ENCODE measurements at regions not wholly inside any gene's neighbourhood (a gene's known extent, or its start where the extent isn't known, plus 50 kb on each side); places are given as distances from the start of the nearest gene placed in this dataset.

DNA sequence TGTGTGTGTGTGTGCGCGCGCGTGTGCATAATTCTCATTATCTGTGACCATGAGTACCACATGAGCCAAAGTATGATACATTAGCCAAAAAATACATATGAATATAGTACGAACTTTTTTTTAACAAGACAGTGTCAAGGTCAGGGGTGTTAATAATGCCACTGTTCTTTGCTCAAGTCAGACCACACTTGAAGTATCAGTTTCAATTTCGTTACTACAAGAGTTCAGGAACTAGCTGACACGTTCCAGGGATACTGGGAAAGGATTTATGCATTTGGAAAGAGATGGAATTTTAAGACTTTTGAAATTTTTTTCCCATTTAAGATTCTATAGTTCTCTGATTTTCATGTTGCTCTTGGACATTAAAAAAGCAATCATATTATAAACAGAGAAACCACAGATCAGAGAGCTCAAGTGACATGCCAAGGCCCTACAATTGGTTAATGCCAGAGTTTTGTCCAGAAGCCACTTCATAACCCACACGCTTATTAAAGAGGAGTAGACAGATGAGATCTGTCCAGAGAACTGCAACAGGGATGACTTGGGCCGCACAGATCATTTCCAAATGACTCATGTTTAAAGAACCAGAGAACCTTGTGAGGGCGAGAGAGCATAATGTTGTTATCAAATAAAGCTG is 718.8 kb upstream of the SGCG start:
- no peaks in the 10 kb centered on the region for H3K9me3 ChIP-seq (replicated peaks; ENCODE audit: control insufficient read depth, insufficient read depth, low read depth, low read length)
- no peak for ATAC-seq
- no peaks in the 10 kb centered on the region for H3K4me1 ChIP-seq (replicated peaks in 1 of 2; ENCODE audit: control insufficient read depth in 2 of 2, insufficient read depth in 2 of 2, low read length in 2 of 2)
- no peak overlapping the region for H2AFZ ChIP-seq (ENCODE audit: low read depth, low read length)
- in situ Hi-C loops (cut with MboI): no loop called here
- H3K9me1 ChIP-seq (ENCODE audit: control insufficient read depth, insufficient read depth, low read length): no peaks in the 10 kb centered on the region
- BruUV-seq (replicated peaks): no TSS peak
- no peak overlapping the region for H3K4me2 ChIP-seq (ENCODE audit: insufficient read depth, low read length)
- no peak for DNase-seq (ENCODE audit: extremely low read depth in 1 of 4, low spot score in 3 of 4)
- H4K20me1 ChIP-seq (replicated peaks; ENCODE audit: control insufficient read depth, insufficient read depth, low read length): no peaks in the 10 kb centered on the region
- no peak overlapping the region for H3K27ac ChIP-seq (ENCODE audit: extremely low read depth, low read depth, low read length)
- H3K36me3 ChIP-seq (ENCODE audit: control insufficient read depth, insufficient read depth, low read length): no peaks in the 10 kb centered on the region
- WGBS (ENCODE audit: insufficient coverage, low coverage, missing lambda C conversion rate): 0% methylated on average over 6 of the region's 10 CpGs
- H3K79me2 ChIP-seq (ENCODE audit: control insufficient read depth, insufficient read depth, low read length): no peaks in the 10 kb centered on the region
- CTCF ChIA-PET (ENCODE audit: low intra/inter-chr PET ratio): no interaction called here
- intact Hi-C loops (cut with micrococcal nuclease): no loop called here
- H3K4me3 ChIP-seq: no peak overlapping the region
- POLR2A ChIA-PET: no interaction called here
- no peaks in the 10 kb centered on the region for H3K27me3 ChIP-seq (ENCODE audit: control insufficient read depth in 2 of 2, insufficient read depth in 2 of 2, low read length in 2 of 2)
- no peak overlapping the region for H3K9ac ChIP-seq (ENCODE audit: insufficient read depth in 1 of 2, low read depth in 2 of 2, low read length in 2 of 2)
- no peak for FAIRE-seq
- TF ChIP-seq TRIM28 (IDR thresholded peaks at IDR 0.05): no peak
- no peak for TF ChIP-seq RB1 (IDR thresholded peaks at IDR 0.05; ENCODE audit: low read depth)
- no peak for TF ChIP-seq GTF2A2 (tag; IDR thresholded peaks at IDR 0.05)
- no peak for TF ChIP-seq MAX (CRISPR knock-in tag; IDR thresholded peaks at IDR 0.05)
- TF ChIP-seq SLC30A9 (CRISPR knock-in tag; IDR thresholded peaks at IDR 0.05): no peak
- no peak for TF ChIP-seq STAT5A (IDR thresholded peaks at IDR 0.05; ENCODE audit: borderline replicate concordance, low read length)
- TF ChIP-seq ZNF253 (CRISPR knock-in tag; conservative IDR thresholded peaks at IDR 0.05): no peak
- no peak for TF ChIP-seq TAF7 (tag; IDR thresholded peaks at IDR 0.05)
- TF ChIP-seq, protein P1, sequence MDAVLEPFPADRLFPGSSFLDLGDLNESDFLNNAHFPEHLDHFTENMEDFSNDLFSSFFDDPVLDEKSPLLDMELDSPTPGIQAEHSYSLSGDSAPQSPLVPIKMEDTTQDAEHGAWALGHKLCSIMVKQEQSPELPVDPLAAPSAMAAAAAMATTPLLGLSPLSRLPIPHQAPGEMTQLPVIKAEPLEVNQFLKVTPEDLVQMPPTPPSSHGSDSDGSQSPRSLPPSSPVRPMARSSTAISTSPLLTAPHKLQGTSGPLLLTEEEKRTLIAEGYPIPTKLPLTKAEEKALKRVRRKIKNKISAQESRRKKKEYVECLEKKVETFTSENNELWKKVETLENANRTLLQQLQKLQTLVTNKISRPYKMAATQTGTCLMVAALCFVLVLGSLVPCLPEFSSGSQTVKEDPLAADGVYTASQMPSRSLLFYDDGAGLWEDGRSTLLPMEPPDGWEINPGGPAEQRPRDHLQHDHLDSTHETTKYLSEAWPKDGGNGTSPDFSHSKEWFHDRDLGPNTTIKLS (IDR thresholded peaks at IDR 0.05; ENCODE audit: borderline replicate concordance, low read depth): no peak
- no peak for TF ChIP-seq ZFP91 (CRISPR knock-in tag; IDR thresholded peaks at IDR 0.05)
- no peak for TF ChIP-seq STAT5B (CRISPR knock-in tag; IDR thresholded peaks at IDR 0.05)
- no peak for TF ChIP-seq SAP30 (IDR thresholded peaks at IDR 0.05; ENCODE audit: borderline replicate concordance, insufficient read depth, low read depth, low read length, poor library complexity, severe bottlenecking)
- TF ChIP-seq TCF15 (CRISPR knock-in tag; IDR thresholded peaks at IDR 0.05): no peak
- TF ChIP-seq, protein P2, sequence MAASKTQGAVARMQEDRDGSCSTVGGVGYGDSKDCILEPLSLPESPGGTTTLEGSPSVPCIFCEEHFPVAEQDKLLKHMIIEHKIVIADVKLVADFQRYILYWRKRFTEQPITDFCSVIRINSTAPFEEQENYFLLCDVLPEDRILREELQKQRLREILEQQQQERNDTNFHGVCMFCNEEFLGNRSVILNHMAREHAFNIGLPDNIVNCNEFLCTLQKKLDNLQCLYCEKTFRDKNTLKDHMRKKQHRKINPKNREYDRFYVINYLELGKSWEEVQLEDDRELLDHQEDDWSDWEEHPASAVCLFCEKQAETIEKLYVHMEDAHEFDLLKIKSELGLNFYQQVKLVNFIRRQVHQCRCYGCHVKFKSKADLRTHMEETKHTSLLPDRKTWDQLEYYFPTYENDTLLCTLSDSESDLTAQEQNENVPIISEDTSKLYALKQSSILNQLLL (CRISPR knock-in tag; IDR thresholded peaks at IDR 0.05; ENCODE audit: borderline replicate concordance): no peak
- TF ChIP-seq ZNF165 (CRISPR knock-in tag; IDR thresholded peaks at IDR 0.05; ENCODE audit: borderline replicate concordance): no peak
